ENCODE measurements at regions not wholly inside any gene's neighbourhood (a gene's known extent, or its start where the extent isn't known, plus 50 kb on each side); places are given as distances from the start of the nearest gene placed in this dataset.

DNA sequence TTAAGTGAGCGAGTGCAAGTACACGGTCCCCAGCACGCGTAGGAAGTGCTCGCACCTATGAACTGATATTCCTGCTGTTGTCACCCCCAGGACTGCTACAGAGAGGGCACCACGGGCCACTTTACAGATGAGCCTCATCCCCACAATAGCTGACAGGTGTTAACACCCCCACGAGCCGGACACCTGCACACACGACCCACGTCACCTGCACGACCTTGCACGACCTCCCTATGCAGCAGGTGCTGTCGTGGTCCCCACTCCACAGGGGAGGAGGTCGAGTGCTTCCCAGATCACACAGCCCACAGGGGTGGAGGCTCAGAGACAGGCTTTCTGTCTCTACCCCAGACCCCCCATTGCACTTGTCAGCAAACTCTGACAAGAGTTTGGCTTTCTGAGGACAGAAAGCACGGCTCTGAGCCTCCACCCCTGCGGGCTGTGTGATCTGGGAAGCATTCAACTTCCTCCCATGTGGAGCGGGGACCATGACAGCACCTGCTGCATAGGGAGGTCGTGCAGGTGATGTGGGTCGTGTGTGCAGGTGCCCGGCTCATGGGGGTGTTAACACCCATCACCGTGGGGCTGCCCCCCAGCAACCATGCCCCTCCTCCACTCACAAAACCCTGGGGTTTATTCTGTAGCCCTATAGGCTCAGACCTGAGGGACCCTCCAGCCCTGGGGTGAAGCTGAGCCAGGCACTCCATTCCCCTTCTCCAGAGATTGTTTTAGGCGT is 80.8 kb downstream of the MATN1 start:
- DNase-seq (ENCODE audit: low read depth) = no peak
- POLR2A ChIA-PET = no interaction called here
- CTCF ChIA-PET = no interaction called here
- Histone ChIP-seq H3K36me3 (ENCODE audit: control insufficient read depth, insufficient read depth, low read length) (no peaks in the 10 kb centered on the region), H3K4me3 (ENCODE audit: low read depth, low read length) (no peak overlapping the region), H3K27me3 (ENCODE audit: control insufficient read depth, insufficient read depth, low read length) (no peaks in the 10 kb centered on the region)
- TF ChIP-seq, protein P1, sequence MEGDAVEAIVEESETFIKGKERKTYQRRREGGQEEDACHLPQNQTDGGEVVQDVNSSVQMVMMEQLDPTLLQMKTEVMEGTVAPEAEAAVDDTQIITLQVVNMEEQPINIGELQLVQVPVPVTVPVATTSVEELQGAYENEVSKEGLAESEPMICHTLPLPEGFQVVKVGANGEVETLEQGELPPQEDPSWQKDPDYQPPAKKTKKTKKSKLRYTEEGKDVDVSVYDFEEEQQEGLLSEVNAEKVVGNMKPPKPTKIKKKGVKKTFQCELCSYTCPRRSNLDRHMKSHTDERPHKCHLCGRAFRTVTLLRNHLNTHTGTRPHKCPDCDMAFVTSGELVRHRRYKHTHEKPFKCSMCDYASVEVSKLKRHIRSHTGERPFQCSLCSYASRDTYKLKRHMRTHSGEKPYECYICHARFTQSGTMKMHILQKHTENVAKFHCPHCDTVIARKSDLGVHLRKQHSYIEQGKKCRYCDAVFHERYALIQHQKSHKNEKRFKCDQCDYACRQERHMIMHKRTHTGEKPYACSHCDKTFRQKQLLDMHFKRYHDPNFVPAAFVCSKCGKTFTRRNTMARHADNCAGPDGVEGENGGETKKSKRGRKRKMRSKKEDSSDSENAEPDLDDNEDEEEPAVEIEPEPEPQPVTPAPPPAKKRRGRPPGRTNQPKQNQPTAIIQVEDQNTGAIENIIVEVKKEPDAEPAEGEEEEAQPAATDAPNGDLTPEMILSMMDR (IDR thresholded peaks at IDR 0.05; ENCODE audit: insufficient read depth, low read depth, low read length) = no peak

DNA sequence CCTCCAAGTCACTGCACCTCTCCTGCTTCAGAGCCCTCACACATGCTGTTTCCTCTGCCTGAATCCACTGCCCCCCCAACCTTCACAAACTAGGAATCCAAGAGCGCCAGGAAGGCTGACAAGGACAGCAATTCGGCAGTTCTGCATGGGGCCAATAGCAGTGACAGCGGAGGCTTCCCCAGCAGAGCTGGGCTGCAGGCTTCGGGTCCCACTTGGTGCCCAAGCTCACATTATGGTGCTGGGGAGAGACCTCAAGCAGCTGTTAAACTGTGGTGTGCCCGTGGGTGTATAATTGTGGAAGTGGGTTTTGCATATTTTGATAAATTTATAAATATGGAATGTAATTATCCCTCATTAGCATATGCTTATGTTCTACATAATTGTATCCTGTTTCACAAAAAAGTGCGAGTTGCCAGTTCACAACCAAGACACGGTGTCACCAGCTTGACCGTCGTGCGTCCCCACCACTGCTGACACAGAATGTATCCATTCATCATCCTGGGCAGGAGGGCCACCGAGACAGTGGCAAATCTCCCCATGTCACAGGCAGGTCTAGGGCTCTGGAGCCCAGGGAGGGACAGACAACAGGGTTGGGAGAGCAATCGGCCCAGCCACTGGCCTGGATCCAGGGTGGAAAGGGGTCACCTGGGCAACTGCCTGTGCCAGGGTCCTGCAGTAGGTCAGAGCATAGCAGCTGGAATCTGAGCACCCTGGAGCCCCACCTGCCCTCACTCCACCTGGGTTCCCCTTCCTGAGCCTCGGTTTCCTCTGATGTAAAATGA is 81.6 kb downstream of the MATN1 start:
- CTCF ChIA-PET = no interaction called here
- no peaks in the 10 kb centered on the region for H3K27me3 ChIP-seq (ENCODE audit: control insufficient read depth, insufficient read depth, low read length)
- POLR2A ChIA-PET = no interaction called here
- DNase-seq (ENCODE audit: low read depth) = no peak
- TF ChIP-seq, protein P1 (IDR thresholded peaks at IDR 0.05; ENCODE audit: insufficient read depth, low read depth, low read length) = no peak
- no peaks in the 10 kb centered on the region for H3K36me3 ChIP-seq (ENCODE audit: control insufficient read depth, insufficient read depth, low read length)
- no peak overlapping the region for H3K4me3 ChIP-seq (ENCODE audit: low read depth, low read length)

DNA sequence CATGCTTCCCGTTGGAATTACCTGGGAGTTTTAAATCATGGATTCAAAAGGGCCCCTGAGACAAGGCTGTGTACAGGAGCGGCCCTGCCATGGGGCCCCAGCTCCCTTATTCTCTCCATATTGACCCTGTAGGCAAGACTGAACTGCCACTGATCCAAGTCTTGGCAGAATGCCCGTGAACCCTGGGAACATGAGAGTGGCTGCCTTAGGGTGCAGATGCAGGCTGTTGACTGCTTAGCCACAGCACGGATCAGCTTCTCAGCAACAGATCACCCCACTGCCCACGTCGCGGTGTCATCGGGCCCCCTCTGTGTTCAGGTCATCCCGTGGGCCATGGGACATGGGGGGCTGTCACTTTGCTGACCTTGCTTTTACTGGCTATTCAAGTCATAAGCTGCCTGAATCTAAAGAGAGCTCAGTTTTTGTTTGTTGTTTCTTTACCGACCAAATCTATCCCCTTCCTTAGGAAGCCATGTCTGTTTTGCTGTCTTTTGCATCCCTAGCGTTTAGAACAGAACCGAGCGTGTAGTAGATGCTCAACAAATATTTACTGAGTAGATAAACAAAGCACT is 83.4 kb downstream of the MATN1 start:
- Histone ChIP-seq H3K4me3 (ENCODE audit: low read depth, low read length) (no peak overlapping the region), H3K27me3 (ENCODE audit: control insufficient read depth, insufficient read depth, low read length) (0 out of 2 replicates have a peak, but pooled peaks cover 1% of the 10 kb centered on the region), H3K36me3 (ENCODE audit: control insufficient read depth, insufficient read depth, low read length) (no peaks in the 10 kb centered on the region)
- TF ChIP-seq, protein P1 (IDR thresholded peaks at IDR 0.05; ENCODE audit: insufficient read depth, low read depth, low read length) = no peak
- no peak for DNase-seq (ENCODE audit: low read depth)
- POLR2A ChIA-PET = no interaction called here
- CTCF ChIA-PET = no interaction called here

GRCh38 chr1:30638811-30639210 is 84.6 kb downstream of the MATN1 start:
- TF ChIP-seq, protein P1 (IDR thresholded peaks at IDR 0.05; ENCODE audit: insufficient read depth, low read depth, low read length) = no peak
- no peak for DNase-seq (ENCODE audit: low read depth)
- H3K27me3 ChIP-seq (ENCODE audit: control insufficient read depth, insufficient read depth, low read length) = 0 out of 2 replicates have a peak, but pooled peaks cover 1% of the 10 kb centered on the region
- no peaks in the 10 kb centered on the region for H3K36me3 ChIP-seq (ENCODE audit: control insufficient read depth, insufficient read depth, low read length)
- ChIA-PET CTCF (no interaction called here), POLR2A (no interaction called here)
- H3K4me3 ChIP-seq (ENCODE audit: low read depth, low read length) = no peak overlapping the region

GRCh38 chr1:30638086-30638485 is 85.3 kb downstream of the MATN1 start:
- POLR2A ChIA-PET = no interaction called here
- CTCF ChIA-PET = no interaction called here
- H3K27me3 ChIP-seq (ENCODE audit: control insufficient read depth, insufficient read depth, low read length) = 0 out of 2 replicates have a peak, but pooled peaks cover 1% of the 10 kb centered on the region
- no peak overlapping the region for H3K4me3 ChIP-seq (ENCODE audit: low read depth, low read length)
- no peak for DNase-seq (ENCODE audit: low read depth)
- TF ChIP-seq, protein P1 (IDR thresholded peaks at IDR 0.05; ENCODE audit: insufficient read depth, low read depth, low read length) = no peak
- H3K36me3 ChIP-seq (ENCODE audit: control insufficient read depth, insufficient read depth, low read length) = no peaks in the 10 kb centered on the region

Data from BJ (cell line).